ENCODE measurements at regions not wholly inside any gene's neighbourhood (a gene's known extent, or its start where the extent isn't known, plus 50 kb on each side); places are given as distances from the start of the nearest gene placed in this dataset.
"Not testable (repeated sequence)": the region's sequence is repeated elsewhere in the genome, so short reads cannot be mapped to it uniquely, and the experiment has no call there.

DNA sequence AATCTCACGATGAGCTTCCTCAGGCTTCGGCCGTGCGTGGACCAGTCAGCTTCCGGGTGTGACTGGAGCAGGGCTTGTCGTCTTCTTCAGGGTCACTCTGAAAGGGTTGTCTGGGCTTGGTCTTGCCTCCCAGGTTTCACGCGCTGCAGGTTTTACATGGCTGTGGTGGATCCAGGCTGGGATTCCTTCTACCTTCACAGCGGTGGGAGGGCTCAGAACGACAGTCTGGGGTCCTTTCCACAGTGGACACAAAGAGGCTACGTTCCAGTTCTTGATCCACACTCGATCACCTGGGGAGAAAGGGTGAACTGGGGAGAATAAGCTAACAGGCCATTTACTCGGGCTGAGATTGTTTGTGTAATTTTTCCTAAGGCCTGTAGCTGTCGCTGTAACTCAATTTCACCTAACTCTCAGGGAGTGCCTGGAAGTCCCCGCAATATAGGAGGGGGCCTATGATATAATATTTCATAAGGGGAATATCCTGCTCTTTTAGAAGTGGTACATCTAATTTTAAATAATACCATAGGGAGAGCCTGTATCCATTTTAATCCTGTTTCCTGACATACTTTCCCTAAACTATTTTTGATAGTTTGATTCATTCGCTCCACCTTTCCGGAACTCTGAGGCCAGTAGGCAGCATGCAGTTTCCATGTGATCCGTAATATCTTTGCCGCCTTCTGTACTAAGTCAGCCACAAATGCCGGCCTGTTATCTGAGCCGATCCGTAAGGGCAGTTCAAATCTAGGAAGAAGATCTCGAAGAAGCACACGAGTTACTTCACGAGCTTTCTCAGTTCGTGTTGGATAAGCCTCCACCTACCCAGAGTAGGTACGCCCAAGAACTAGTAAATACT is 97.4 kb upstream of the ZNF195 start:
- TF ChIP-seq CTCF (IDR thresholded peaks at IDR 0.05) = peak in 2 of 4 experiments; percentile 7 to 43
- TF ChIP-seq POLR2A (IDR thresholded peaks at IDR 0.05) = not testable (repeated sequence)

All from prostate gland (tissue), 2 donors.